ENCODE measurements at regions not wholly inside any gene's neighbourhood (a gene's known extent, or its start where the extent isn't known, plus 50 kb on each side); places are given as distances from the start of the nearest gene placed in this dataset.
A peak's percentile ranks its signal among the peaks of the same experiment; 100 is the strongest.

- DNase-seq (no peak), ATAC-seq (no peak)
- H3K4me1 ChIP-seq (ENCODE audit: low read depth) = no peaks in the 10 kb centered on the region
- no peaks in the 10 kb centered on the region for H3K36me3 ChIP-seq (ENCODE audit: low read depth)
- intact Hi-C loops (cut with DNase I, micrococcal nuclease) = no loop called here
- no peak overlapping the region for H3K4me3 ChIP-seq
- TF ChIP-seq CTCF (IDR thresholded peaks at IDR 0.05) = no peak
- H3K9me3 ChIP-seq = peaks cover 7% of the 10 kb centered on the region
These were observed 359.1 kb downstream of the GLRX3 start for GRCh38 chr10:130495116-130495862.

DNA sequence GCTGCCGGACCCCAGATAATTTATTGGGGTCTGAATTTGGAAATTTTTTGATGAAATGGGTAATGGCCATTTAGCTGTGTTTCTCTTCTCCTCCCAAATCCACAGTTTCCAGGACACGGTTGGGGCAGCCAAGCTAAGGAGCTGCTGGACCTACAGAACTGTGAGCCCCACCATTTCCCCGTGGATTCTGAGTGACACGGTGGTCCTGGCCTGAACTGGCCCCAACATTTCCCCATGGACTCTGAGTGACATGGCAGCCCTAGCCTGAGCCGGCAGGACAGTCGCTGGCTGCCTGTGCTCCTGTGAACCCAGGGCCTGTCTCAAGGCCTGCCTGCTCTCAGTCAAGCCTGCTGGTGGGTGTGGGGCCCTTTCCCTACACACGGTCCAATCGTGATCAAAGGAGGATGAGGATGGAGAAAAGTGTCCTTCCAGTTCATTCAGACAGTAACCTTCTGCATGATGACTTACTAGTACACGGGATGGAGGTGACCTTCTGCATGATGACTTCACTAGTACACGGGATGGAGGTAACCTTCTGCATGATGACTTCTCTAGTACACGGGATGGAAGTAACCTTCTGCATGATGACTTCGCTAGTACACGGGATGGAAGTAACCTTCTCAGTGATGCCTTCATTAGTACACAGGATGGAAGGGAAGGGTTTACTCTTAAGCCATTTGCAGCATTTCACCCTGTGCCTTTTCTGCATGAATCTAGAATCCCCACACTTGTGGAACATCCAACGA, 359.9 kb downstream of the GLRX3 start:
- H3K36me3 ChIP-seq (ENCODE audit: low read depth) = no peaks in the 10 kb centered on the region
- H3K4me1 ChIP-seq (ENCODE audit: low read depth) = no peaks in the 10 kb centered on the region
- no peak for TF ChIP-seq CTCF (IDR thresholded peaks at IDR 0.05)
- H3K4me3 ChIP-seq = no peak overlapping the region
- intact Hi-C loops (cut with DNase I, micrococcal nuclease) = no loop called here
- H3K9me3 ChIP-seq = peaks cover 7% of the 10 kb centered on the region
- peak; percentile 16 for ATAC-seq
- no peak for DNase-seq

DNA sequence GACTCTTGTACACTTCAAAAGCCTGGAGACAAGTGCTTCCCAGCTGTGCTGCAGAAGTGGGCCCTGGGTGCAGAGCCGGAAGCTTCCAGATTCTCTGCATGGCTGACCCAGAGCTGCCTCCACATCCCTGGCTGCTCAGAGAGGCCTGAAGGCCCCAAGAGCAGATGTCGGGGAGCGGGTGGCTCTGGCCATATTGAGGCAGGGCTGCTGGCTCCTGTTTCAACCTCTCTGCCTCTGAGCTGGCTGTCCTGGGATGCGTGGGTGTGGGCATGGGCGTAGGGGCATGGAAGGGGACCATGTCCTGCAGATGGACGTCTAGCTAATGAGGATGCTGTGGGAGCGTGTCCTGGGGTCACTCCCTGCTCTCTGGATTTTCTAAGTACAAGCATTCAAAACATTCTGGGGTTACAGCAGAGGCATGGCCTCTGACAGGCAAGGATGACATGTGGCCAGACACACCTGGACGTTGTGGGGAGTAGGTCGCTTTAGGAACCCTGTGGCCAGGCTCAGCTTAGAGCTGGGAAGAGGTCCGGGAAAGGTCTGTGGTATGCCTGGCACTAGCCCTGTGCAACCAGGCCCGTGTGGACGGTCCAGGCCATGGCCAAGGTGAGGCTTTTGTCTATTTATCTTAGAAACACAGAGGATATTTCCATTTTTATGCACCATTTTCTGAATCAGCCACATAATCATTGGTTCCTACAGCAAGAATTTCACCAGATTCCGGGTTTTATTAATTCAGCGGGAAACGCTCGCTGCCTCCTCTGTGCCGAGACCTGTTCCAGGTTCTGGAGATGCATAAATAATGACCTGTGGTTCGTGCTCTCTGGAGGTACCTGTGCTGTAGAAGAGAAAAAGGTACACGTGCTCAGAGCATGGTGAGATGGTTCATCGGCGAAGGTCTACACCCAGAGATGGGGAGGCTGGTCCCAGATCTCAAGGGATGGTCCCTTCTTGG, 361.1 kb downstream of the GLRX3 start:
- intact Hi-C loops (cut with DNase I, micrococcal nuclease) = no loop called here
- TF ChIP-seq CTCF (IDR thresholded peaks at IDR 0.05) = no peak
- Histone ChIP-seq H3K36me3 (ENCODE audit: low read depth) (no peaks in the 10 kb centered on the region), H3K9me3 (peaks cover 7% of the 10 kb centered on the region), H3K4me3 (no peak overlapping the region), H3K4me1 (ENCODE audit: low read depth) (no peaks in the 10 kb centered on the region)
- ATAC-seq (no peak), DNase-seq (no peak)

- H3K36me3 ChIP-seq (ENCODE audit: low read depth) = no peaks in the 10 kb centered on the region
- no peak for TF ChIP-seq CTCF (IDR thresholded peaks at IDR 0.05)
- intact Hi-C loops (cut with DNase I, micrococcal nuclease) = no loop called here
- DNase-seq (no peak), ATAC-seq (no peak)
- no peak overlapping the region for H3K4me3 ChIP-seq
- no peaks in the 10 kb centered on the region for H3K4me1 ChIP-seq (ENCODE audit: low read depth)
- peaks cover 5% of the 10 kb centered on the region for H3K9me3 ChIP-seq
These were observed 361.9 kb downstream of the GLRX3 start for GRCh38 chr10:130498042-130498441.

DNA sequence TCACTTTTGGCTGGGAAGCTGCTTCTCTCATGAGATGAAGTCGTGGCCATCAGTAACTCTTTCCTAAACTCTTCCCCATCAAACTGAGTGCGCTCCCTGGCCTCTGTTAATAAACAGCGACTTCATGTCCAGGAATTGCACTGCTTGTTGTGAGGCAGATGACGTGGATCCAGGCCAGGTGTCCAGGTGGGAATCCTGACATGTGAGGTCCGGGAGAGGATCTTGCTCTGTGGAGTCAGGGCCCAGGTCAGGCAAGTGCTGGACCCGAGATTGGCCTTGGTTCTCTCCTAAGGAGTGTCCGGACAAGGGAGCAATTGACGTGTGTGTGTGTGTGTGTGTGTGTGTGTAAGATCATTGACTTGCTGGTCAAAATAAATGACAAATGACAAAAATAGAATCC, 362.7 kb downstream of the GLRX3 start:
- Histone ChIP-seq H3K4me1 (ENCODE audit: low read depth) (no peaks in the 10 kb centered on the region), H3K9me3 (peaks cover 13% of the 10 kb centered on the region), H3K4me3 (no peak overlapping the region), H3K36me3 (ENCODE audit: low read depth) (no peaks in the 10 kb centered on the region)
- TF ChIP-seq CTCF (IDR thresholded peaks at IDR 0.05) = no peak
- ATAC-seq = no peak
- intact Hi-C loops (cut with DNase I, micrococcal nuclease) = no loop called here
- DNase-seq = no peak
